HG02610 (cell line): ENCODE measurements at regions not wholly inside any gene's neighbourhood (a gene's known extent, or its start where the extent isn't known, plus 50 kb on each side); places are given as distances from the start of the nearest gene placed in this dataset.

Experiments
- ATAC-seq: cut with Tn5 transposase; IDR thresholded peaks from one replicate; pipeline ENCODE4 v1.9.1; 2021; ENCODE audit warnings: mild to moderate bottlenecking, moderate library complexity; ENCODE audit not compliant: unreplicated experiment

DNA sequence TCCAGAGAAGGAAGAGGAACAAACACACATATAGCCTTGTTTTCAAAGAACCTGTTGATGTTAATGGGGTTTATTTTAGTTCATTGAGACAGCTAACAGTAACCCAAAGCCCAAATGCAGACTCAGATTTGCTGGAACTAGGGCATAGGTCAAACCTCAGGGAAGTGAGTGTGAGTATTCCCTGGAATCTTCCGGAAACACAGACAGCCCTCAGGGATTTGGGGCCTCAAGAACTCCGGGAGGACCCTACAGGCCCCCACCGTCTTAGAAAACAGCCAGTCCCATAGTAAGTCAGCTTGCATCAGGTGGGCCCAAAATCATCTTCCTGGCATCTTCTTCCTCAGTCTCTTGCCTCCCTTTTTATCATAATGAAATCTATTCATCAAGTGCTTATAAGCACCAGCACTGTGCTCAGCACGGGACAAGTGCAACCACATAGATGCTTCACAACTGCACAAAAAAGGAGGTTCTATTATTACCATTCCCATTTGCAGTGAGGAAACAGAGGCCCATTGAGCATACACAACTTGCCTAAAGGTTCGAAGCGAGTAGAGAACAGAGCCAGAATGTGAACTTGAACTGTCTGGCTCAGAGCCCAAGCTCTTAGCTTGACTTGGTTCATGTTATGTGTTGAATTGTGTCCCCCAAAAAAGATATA, 50.2 kb upstream of the BCL11A start:
- ATAC-seq, result no peak

- no peak for ATAC-seq
Observed at GRCh38 chr2:60604486-60605064, 51.1 kb upstream of the BCL11A start.

GRCh38 chr2:60605866-60606265, 52.4 kb upstream of the BCL11A start:
- no peak for ATAC-seq

- ATAC-seq, result no peak
Observed at GRCh38 chr2:60608679-60609078, 55.2 kb upstream of the BCL11A start.

GRCh38 chr2:60612033-60612432, 58.6 kb upstream of the BCL11A start:
- no peak for ATAC-seq

GRCh38 chr2:60614319-60614718, 60.9 kb upstream of the BCL11A start:
- no peak for ATAC-seq

DNA sequence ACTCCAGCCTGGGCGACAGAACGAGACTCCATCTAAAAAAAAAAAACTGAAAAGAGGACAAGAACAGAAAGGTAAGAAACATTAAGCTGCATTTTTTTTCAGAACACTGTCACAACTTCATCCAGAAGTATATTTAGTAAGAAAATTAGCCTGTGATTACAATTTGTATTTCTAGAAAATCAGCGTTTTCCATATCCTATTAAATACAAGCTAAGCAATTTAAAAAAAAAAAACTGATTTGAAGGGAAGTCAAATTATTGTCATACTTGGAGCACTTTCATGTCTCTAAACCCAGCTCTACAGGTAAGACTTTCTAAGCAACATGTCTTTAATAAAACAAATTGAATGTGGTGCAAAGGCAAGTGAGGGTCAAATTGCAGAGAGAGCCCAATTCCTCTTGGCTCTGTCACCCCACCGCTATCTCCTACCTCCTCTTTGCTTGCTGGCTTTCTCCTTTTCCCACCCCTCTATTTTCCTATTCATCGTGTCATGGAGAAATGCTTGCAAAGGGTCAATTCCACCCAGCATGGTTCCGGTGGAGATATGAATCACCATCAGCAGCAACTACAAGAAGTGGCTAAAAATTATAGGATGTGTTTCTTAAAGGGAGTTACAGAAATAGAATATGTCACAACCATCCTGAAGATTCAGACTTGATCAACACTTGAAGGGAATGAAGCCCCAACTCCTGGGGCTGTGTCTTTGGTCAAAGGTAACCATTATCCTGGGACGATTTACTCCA, 68.4 kb upstream of the BCL11A start:
- ATAC-seq, result no peak

GRCh38 chr2:60623040-60623439, 69.6 kb upstream of the BCL11A start:
- ATAC-seq, result no peak

GRCh38 chr2:60627412-60627811, 74.0 kb upstream of the BCL11A start:
- ATAC-seq, result no peak

- no peak for ATAC-seq
Observed at GRCh38 chr2:60628026-60628425, 74.6 kb upstream of the BCL11A start.

DNA sequence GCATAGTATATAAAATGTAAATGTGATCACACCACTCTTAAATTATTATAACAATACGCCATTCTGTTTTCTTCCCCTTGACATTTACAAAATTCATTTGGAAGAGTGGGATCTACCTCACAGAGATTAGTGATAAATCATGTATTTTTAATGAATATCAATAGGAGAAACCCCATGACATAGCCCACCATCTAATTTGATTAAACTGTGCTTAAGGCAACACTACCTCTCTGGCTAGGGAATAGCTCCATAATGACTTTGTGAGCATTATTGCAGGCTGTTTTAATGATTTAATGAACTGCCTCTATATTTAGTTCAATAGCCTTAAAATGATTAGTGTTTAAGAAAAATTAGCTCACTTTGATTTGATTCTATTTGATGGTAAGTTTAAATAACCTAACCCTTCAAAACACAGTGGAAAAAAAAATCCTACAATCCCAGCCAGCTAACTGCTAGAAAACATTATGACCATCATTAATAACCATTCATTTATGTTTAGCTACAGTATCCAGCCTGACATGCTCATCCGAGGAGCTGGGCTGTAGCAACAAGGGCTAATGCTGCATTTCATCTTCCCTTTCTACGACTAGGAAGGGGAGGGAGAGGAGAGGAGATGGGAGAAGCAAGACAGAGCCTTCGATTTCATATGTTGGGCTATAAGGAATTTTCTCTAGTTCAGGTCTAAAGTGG, 75.3 kb upstream of the BCL11A start:
- no peak for ATAC-seq

GRCh38 chr2:60629305-60629662, 75.8 kb upstream of the BCL11A start:
- ATAC-seq, result no peak

DNA sequence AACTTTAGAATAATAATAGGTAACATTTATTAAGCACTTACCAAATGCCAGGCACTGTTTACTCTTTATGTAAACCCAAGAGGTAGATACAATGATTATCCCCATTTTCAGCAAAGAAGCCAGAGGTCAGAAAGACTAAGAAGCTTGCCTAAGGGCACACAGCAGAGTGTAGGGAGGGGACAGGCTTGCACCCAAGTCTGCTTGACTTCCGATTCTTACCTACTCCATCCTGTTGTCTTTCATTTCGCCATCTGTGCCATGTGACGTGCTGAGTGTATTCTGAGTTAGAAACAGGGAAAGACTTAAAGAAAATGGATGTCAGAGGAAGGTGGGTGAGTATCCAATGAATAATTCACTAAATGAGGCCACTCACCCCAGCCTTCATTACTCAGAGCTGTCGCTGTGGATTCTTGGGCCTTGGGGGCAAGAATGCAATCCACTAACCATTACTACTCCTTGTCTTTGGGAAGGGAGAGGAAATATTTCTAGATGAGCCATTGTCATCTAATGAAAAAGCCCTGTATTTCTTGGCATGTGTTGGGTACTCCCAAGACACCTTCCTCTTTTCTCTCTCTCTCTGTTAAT, 76.4 kb upstream of the BCL11A start:
- ATAC-seq, result no peak

- ATAC-seq, result no peak
Observed at GRCh38 chr2:60633615-60634014, 80.2 kb upstream of the BCL11A start.

DNA sequence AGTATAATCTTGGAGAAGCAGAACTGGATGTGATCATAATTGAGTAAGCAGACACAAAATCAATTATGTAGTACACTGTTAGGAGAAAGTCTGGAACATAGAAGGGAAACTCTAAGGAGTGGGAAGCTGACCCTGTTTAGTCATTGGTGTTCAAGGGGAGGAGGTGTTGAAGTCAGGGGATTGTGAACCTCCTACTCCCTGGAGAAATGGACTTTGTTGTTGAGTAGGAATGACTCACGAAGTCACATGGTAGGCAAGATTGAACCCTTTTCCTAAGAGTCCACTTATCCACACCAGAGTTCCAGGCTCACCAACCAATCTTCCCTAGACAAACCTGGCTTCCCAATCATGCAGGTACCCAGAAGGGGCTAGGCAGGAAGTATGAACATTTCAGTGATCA, 81.0 kb upstream of the BCL11A start:
- ATAC-seq, result no peak

DNA sequence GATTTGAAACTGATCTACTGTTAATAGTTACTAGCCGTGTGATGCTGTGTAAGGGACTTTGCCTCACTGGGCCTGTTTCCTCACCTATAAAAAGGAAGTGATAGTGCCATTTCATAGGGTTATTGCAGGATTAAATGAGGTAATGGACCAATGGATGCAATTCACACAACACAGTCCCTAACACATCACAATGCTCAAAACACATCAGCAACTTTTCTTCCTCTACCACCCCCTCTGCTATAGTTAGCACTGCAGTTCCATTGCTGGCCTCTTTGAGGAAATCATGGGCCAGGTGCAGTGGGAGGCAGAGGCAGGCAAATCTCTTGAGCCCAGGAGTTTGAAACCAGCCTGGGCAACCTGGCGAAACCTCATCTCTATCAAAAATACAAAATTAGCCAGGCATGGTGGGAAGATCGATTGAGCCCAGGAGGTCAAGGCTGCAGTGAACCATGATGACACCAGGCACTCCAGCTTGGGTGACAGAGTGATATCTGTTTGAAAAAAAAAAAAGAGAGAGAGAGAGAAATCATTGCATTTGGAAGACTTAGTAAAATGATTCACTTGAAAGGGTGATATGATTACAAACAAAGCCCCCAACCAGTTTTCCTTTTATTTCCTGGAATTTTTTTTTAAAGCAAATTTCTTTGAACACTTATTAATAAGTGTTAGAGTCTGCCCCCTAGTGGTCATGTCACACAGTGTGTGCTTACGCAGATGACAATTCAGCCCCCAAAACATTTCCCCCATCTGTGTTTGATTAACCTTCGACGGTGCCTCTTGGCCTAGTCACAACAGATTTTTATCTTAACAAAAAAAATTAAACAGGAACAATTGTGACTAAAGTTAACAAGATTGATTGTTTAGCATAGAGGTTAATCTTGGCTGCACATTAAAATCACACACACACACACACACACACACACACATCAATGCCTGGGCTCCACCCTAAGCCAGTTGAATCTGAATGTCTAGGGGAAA, 88.6 kb upstream of the BCL11A start:
- ATAC-seq, result no peak

DNA sequence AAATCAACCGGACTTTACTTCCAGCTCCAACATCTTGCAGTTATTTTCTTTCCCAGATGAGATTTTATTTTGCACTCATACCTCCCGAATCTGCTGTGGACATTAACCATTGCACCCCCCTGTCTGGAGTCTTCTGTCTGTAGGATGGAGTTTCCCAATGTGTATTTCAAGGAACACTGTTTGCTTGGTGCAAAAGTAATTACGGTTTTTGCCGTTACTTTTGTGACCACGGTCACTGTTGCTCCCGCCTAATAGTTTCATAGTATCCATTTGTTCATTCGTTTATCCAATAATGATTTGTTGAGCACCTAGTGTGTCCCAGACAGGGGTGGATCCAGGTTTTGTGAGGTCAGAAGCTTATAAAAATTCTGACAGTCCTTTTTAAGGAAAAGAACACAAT, 90.3 kb upstream of the BCL11A start:
- ATAC-seq, result no peak

GRCh38 chr2:60644951-60645350, 91.5 kb upstream of the BCL11A start:
- no peak for ATAC-seq

DNA sequence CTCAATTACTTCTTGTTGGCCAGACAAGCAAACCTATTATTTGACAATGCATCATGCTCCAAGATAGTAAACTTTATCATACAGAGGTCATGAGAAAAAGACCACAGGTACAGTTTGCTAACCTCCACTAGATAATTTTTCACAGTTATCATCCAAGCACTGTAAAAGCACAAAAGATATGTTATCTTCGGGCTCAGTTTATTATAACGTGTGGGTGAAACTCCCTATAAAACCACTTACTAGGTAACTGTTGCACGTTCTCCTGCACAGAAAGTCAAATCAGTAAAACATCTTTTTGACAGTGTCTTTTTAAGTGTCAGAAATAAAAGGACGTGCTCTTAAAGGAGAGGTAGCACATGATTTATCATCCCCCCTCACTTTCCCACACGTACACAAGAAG, 94.7 kb upstream of the BCL11A start:
- no peak for ATAC-seq

DNA sequence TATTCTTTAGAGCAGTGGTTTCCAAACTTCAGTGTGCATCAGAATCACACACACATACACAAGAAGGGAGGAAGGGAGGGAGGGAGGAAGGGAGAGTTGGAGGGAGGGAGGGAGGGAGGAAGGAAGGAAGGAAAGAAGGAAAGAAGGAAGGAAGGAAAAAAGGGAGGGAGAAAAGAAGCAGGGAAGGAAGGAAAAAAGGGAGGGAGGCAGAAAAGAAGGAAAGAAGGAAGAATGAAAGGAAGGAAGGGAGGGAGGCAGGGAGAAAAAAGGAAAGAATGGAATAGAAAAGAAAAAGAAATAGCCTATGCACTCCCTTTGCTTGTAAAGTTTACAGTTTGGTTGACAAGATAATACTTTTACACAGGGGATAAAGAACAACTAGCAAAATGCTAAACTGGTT, 96.3 kb upstream of the BCL11A start:
- no peak for ATAC-seq
